IMR-90 (cell line): ENCODE measurements at regions not wholly inside any gene's neighbourhood (a gene's known extent, or its start where the extent isn't known, plus 50 kb on each side); places are given as distances from the start of the nearest gene placed in this dataset.

Source experiments
- ATAC-seq: fragments of 200-7000 bp; cut with Tn5 transposase; 2 replicates; pipeline ENCODE4 v1.9.1; 2020; ENCODE audit warnings: low read depth, mild to moderate bottlenecking, moderate library complexity
- BruUV-seq: library from RNA; stranded (reverse); fragments of 400-500 nt; replicated peaks from 2 replicates; lab custom pipeline; 2021; lab: Mats Ljungman, UMichigan
- CTCF ChIA-PET: fragments of 300-600 bp; formaldehyde crosslinking; extraction: SDS; loops from one replicate; lab custom pipeline; 2021; ENCODE audit warnings: antibody characterized with exemption; lab: Yijun Ruan, JAX
- POLR2A ChIA-PET: fragments of 300-600 bp; sonication (Branson Sonifier 250); formaldehyde crosslinking; loops from one replicate; lab custom pipeline; 2022; ENCODE audit warnings: antibody characterized with exemption; ENCODE audit not compliant: unreplicated experiment; lab: Charles Lee
- DNase-seq: peaks from one replicate; pipeline ENCODE4 v3.0.0; 2013
- H2AFZ ChIP-seq: replicated peaks from 2 replicates; pipeline ENCODE3; 2013; ENCODE audit warnings: low read length, mild to moderate bottlenecking; ENCODE audit not compliant: poor library complexity
- H2AK5ac ChIP-seq: 2 replicates; pipeline ENCODE4 v1.6.1; 2013; ENCODE audit warnings: low read depth, low read length, inconsistent platforms
- H2AK9ac ChIP-seq: replicated peaks from 2 replicates; pipeline ENCODE3; 2013; ENCODE audit warnings: mild to moderate bottlenecking, low read depth, low read length, moderate library complexity; ENCODE audit not compliant: poor library complexity
- H2BK120ac ChIP-seq: 2 replicates; pipeline ENCODE4 v1.6.1; 2013; ENCODE audit warnings: low read depth, low read length, inconsistent platforms
- H2BK15ac ChIP-seq: 3 replicates; pipeline ENCODE4 v1.6.1; 2013; ENCODE audit warnings: low read depth, low read length, inconsistent platforms
- H2BK20ac ChIP-seq: 2 replicates; pipeline ENCODE4 v1.6.1; 2013; ENCODE audit warnings: low read depth, mild to moderate bottlenecking, inconsistent platforms, low read length, moderate library complexity
- H2BK5ac ChIP-seq: 2 replicates; pipeline ENCODE4 v1.6.1; 2013; ENCODE audit warnings: mild to moderate bottlenecking, low read depth, low read length, inconsistent platforms; ENCODE audit not compliant: poor library complexity, severe bottlenecking
- H3K14ac ChIP-seq: replicated peaks from 2 replicates; pipeline ENCODE4 v1.6.1; 2013; ENCODE audit warnings: low read depth, low read length, inconsistent platforms
- H3K18ac ChIP-seq: 2 replicates; pipeline ENCODE4 v1.6.1; 2013; ENCODE audit warnings: low read depth, low read length, control low read depth
- H3K23ac ChIP-seq: 2 replicates; pipeline ENCODE4 v1.6.1; 2013; ENCODE audit warnings: low read depth, low read length, inconsistent platforms
- H3K27ac ChIP-seq: 2 replicates; pipeline ENCODE4 v1.5.1; 2013; ENCODE audit warnings: mild to moderate bottlenecking, control low read depth, low read length; ENCODE audit not compliant: insufficient read depth
- H3K27me3 ChIP-seq: 2 replicates; pipeline ENCODE4 v1.6.1; 2013; ENCODE audit warnings: low read length; ENCODE audit not compliant: control insufficient read depth, insufficient read depth
- H3K36me3 ChIP-seq: 2 replicates; pipeline ENCODE4 v1.6.1; 2013; ENCODE audit warnings: low read length, mixed read lengths; ENCODE audit not compliant: control insufficient read depth, insufficient read depth
- H3K4ac ChIP-seq: 2 replicates; pipeline ENCODE4 v1.6.1; 2013; ENCODE audit warnings: low read depth, low read length, inconsistent platforms
- H3K4me1 ChIP-seq: 2 replicates; pipeline ENCODE4 v1.6.1; 2013; ENCODE audit warnings: low read length, mixed read lengths; ENCODE audit not compliant: control insufficient read depth, insufficient read depth
- H3K4me2 ChIP-seq: 2 replicates; pipeline ENCODE4 v1.6.1; 2013; ENCODE audit warnings: low read depth, mild to moderate bottlenecking, control low read depth, low read length, moderate library complexity
- H3K4me3 ChIP-seq: 2 replicates; pipeline ENCODE4 v1.5.1; 2013; ENCODE audit warnings: low read depth, mild to moderate bottlenecking, control low read depth, low read length, moderate library complexity; ENCODE audit not compliant: insufficient read depth
- H3K56ac ChIP-seq: 2 replicates; pipeline ENCODE4 v1.6.1; 2013; ENCODE audit warnings: low read length, inconsistent platforms; ENCODE audit not compliant: insufficient read depth; ENCODE audit errors: extremely low read depth
- H3K79me1 ChIP-seq, 2 experiments: 2 replicates each; pipeline ENCODE4 v1.6.1; 2013; ENCODE audit warnings: low read length in 2 of 2, inconsistent platforms in 1 of 2, low read depth in 1 of 2
- H3K9ac ChIP-seq: 2 replicates; pipeline ENCODE4 v1.6.1; 2013; ENCODE audit warnings: low read depth, low read length, control low read depth
- H3K9me1 ChIP-seq: 2 replicates; pipeline ENCODE4 v1.6.1; 2013; ENCODE audit warnings: low read length, inconsistent platforms; ENCODE audit not compliant: insufficient read depth
- H3K9me3 ChIP-seq: 2 replicates; pipeline ENCODE4 v1.6.1; 2013; ENCODE audit warnings: low read length; ENCODE audit not compliant: control insufficient read depth, insufficient read depth
- H4K20me1 ChIP-seq: 2 replicates; pipeline ENCODE4 v1.6.1; 2013; ENCODE audit warnings: low read length, inconsistent platforms; ENCODE audit not compliant: insufficient read depth
- H4K5ac ChIP-seq: 2 replicates; pipeline ENCODE4 v1.6.1; 2013; ENCODE audit warnings: mild to moderate bottlenecking, low read depth, low read length, control low read depth
- H4K8ac ChIP-seq, 2 experiments: 2 replicates each; pipeline ENCODE4 v1.6.1; 2013; ENCODE audit warnings: low read depth in 2 of 2, low read length in 2 of 2, control low read depth in 1 of 2, inconsistent platforms in 1 of 2
- H4K91ac ChIP-seq: 2 replicates; pipeline ENCODE4 v1.6.1; 2013; ENCODE audit warnings: low read depth, low read length, inconsistent platforms; ENCODE audit not compliant: insufficient read depth
- BHLHE40 ChIP-seq: fragments of 150-350 bp; IDR thresholded peaks from 2 replicates; pipeline ENCODE4 v1.6.1; 2016; ENCODE audit warnings: mild to moderate bottlenecking, low read depth, low read length
- CEBPB ChIP-seq: IDR thresholded peaks from 2 replicates; pipeline ENCODE4 v1.6.1; 2012; ENCODE audit warnings: low read depth, low read length, improper control_type of control experiment
- MAFK ChIP-seq: IDR thresholded peaks from 2 replicates; pipeline ENCODE4 v1.6.1; 2012; ENCODE audit warnings: low read depth, low read length, improper control_type of control experiment
- MAZ ChIP-seq: IDR thresholded peaks from 2 replicates; pipeline ENCODE4 v1.6.1; 2012; ENCODE audit warnings: low read depth, mild to moderate bottlenecking, low read length, improper control_type of control experiment, moderate library complexity, borderline replicate concordance
- MXI1 ChIP-seq: IDR thresholded peaks from 2 replicates; pipeline ENCODE4 v1.6.1; 2012; ENCODE audit warnings: low read depth, mild to moderate bottlenecking, low read length, moderate library complexity, borderline replicate concordance
- NFE2L2 ChIP-seq: fragments of 150-350 bp; IDR thresholded peaks from 2 replicates; pipeline ENCODE4 v1.6.1; 2016; ENCODE audit warnings: low read depth, mild to moderate bottlenecking, low read length
- RFX5 ChIP-seq: IDR thresholded peaks from 2 replicates; pipeline ENCODE4 v1.8.0; 2012; ENCODE audit warnings: low read depth, mild to moderate bottlenecking, low read length, moderate library complexity
- USF2 ChIP-seq: fragments of 150-350 bp; IDR thresholded peaks from 2 replicates; pipeline ENCODE4 v1.6.1; 2017; ENCODE audit warnings: mild to moderate bottlenecking, antibody characterized with exemption, low read length, low read depth
- dilution Hi-C: fragments of 300-500 bp; cut with HindIII; formaldehyde crosslinking; loops from one replicate; pipeline ENCODE4 v1.14.3; 2018; ENCODE audit warnings: low sequenced_read_pairs; ENCODE audit not compliant: unreplicated experiment
- in situ Hi-C: fragments of 300-500 bp; cut with MboI; formaldehyde crosslinking; loops from 3 replicates; pipeline ENCODE4 v1.14.3; 2019; ENCODE audit warnings: low sequenced_read_pairs, inconsistent platforms, mixed read lengths
- intact Hi-C: fragments of 100-400 bp; cut with micrococcal nuclease; formaldehyde crosslinking; loops from 2 replicates; pipeline ENCODE4 v1.10.0; 2022

DNA sequence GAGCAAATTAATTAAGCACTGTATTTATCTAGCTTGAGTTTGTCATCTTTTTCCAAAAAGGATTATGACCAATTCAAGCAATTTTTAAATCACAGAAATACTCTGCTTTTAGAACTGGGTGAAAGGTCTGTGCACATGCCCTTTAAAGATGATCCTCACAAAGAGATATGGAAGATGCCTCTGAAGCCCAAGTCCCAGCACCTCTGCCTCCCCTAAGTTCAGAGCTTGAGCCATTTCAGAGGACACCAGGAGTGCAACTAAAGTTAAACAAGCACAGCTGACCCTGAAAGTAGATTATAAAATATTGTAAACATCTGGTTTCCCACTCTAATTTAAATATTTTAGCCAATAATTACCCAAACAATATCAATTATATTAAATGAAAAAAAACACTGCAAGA lies 139.5 kb upstream of the BEND6 start:
- no peak overlapping the region for H2AFZ ChIP-seq
- H3K27me3 ChIP-seq, result no peaks in the 10 kb centered on the region
- ChIA-PET CTCF (interaction anchor here (0.8 kb wide), 1 partner anchor 10 kb away, joined by 4 read pairs; no protein-coding TSS in a partner anchor), POLR2A (no interaction called here)
- peaks cover 9% of the 10 kb centered on the region; the same call in 1 of the 2 replicates for H3K9me1 ChIP-seq
- peaks cover 10 to 65% of the 10 kb centered on the region in 2 experiments; a peak in 2 of 4 replicates for H3K79me1 ChIP-seq
- H2BK120ac ChIP-seq, result no peak overlapping the region
- no peak overlapping the region for H2BK5ac ChIP-seq
- no peaks in the 10 kb centered on the region for H3K36me3 ChIP-seq
- no peak overlapping the region for H4K5ac ChIP-seq
- H3K9ac ChIP-seq, result no peak overlapping the region
- dilution Hi-C loops, result no loop called here
- peaks cover 15% of the 10 kb centered on the region for H3K4me1 ChIP-seq
- H3K14ac ChIP-seq, result peak overlapping the region; percentile 31; the same call in 1 of the 2 replicates
- no peak overlapping the region for H3K23ac ChIP-seq
- no peak overlapping the region for H3K27ac ChIP-seq
- no peak for DNase-seq
- no peak overlapping the region for H2BK15ac ChIP-seq
- BruUV-seq, result no TSS peak
- in situ Hi-C loops, result no loop called here
- peaks cover 67% of the 10 kb centered on the region for H4K20me1 ChIP-seq
- peak; percentile 27; the same call in 1 of the 2 replicates for ATAC-seq
- no peak overlapping the region; the same call in 1 of the 2 replicates for H3K4me2 ChIP-seq
- H2AK9ac ChIP-seq, result no peak overlapping the region
- intact Hi-C loops, result no loop called here
- no peak overlapping the region for H2BK20ac ChIP-seq
- H2AK5ac ChIP-seq, result no peak overlapping the region
- no peak overlapping the region for H4K8ac ChIP-seq
- H4K91ac ChIP-seq, result no peak overlapping the region
- no peak overlapping the region for H3K4me3 ChIP-seq
- H3K4ac ChIP-seq, result no peak overlapping the region
- no peak overlapping the region for H3K18ac ChIP-seq
- no peaks in the 10 kb centered on the region for H3K9me3 ChIP-seq
- no peak for TF ChIP-seq MXI1
- TF ChIP-seq MAZ, result no peak
- TF ChIP-seq USF2, result no peak
- no peak for TF ChIP-seq NFE2L2
- no peak for TF ChIP-seq RFX5
- no peak for TF ChIP-seq MAFK
- no peak for TF ChIP-seq BHLHE40
- TF ChIP-seq CEBPB, result no peak
- H3K56ac ChIP-seq, result no peak overlapping the region
